ENCODE measurements at regions not wholly inside any gene's neighbourhood (a gene's known extent, or its start where the extent isn't known, plus 50 kb on each side); places are given as distances from the start of the nearest gene placed in this dataset.
"Not testable (repeated sequence)": the region's sequence is repeated elsewhere in the genome, so short reads cannot be mapped to it uniquely, and the experiment has no call there.

- ATAC-seq (no peak), DNase-seq (no peak)
- Mint-ChIP-seq H3K36me3 (no peaks in the 10 kb centered on the region), H3K4me1 (no peaks in the 10 kb centered on the region), H3K9me3 (ENCODE audit: low read depth) (no peaks in the 10 kb centered on the region), H3K27me3 (no peaks in the 10 kb centered on the region), H3K4me3 (no peak overlapping the region), H3K27ac (no peak overlapping the region)
- CTCF ChIA-PET: no interaction called here
Observed at GRCh38 chr2:122300758-122301157, 545.3 kb downstream of the TSN start.

GRCh38 chr2:122307763-122308162, 552.3 kb downstream of the TSN start:
- no peak for ATAC-seq
- no peak overlapping the region for H3K4me3 Mint-ChIP-seq
- no peaks in the 10 kb centered on the region for H3K27me3 Mint-ChIP-seq
- no peak for DNase-seq
- no peaks in the 10 kb centered on the region for H3K4me1 Mint-ChIP-seq
- CTCF ChIA-PET: no interaction called here
- no peak overlapping the region for H3K27ac Mint-ChIP-seq
- no peaks in the 10 kb centered on the region for H3K36me3 Mint-ChIP-seq
- no peaks in the 10 kb centered on the region for H3K9me3 Mint-ChIP-seq (ENCODE audit: low read depth)

- Mint-ChIP-seq H3K4me3 (no peak overlapping the region), H3K36me3 (no peaks in the 10 kb centered on the region), H3K4me1 (no peaks in the 10 kb centered on the region), H3K27ac (no peak overlapping the region), H3K9me3 (ENCODE audit: low read depth) (peaks cover 3% of the 10 kb centered on the region), H3K27me3 (no peaks in the 10 kb centered on the region)
- DNase-seq (no peak), ATAC-seq (no peak)
- CTCF ChIA-PET: no interaction called here
Observed at GRCh38 chr2:122315306-122315705, 559.9 kb downstream of the TSN start.

- no peaks in the 10 kb centered on the region for H3K4me1 Mint-ChIP-seq
- H3K4me3 Mint-ChIP-seq: no peak overlapping the region
- no peak overlapping the region for H3K27ac Mint-ChIP-seq
- DNase-seq (no peak), ATAC-seq (no peak)
- no peaks in the 10 kb centered on the region for H3K27me3 Mint-ChIP-seq
- no peaks in the 10 kb centered on the region for H3K9me3 Mint-ChIP-seq (ENCODE audit: low read depth)
- CTCF ChIA-PET: no interaction called here
- no peaks in the 10 kb centered on the region for H3K36me3 Mint-ChIP-seq
Observed at GRCh38 chr2:122319539-122320132, 564.2 kb downstream of the TSN start.

GRCh38 chr2:122322815-122323214, 567.4 kb downstream of the TSN start:
- no peaks in the 10 kb centered on the region for H3K4me1 Mint-ChIP-seq
- ATAC-seq (no peak), DNase-seq (no peak)
- no peaks in the 10 kb centered on the region for H3K9me3 Mint-ChIP-seq (ENCODE audit: low read depth)
- H3K27me3 Mint-ChIP-seq: no peaks in the 10 kb centered on the region
- H3K36me3 Mint-ChIP-seq: no peaks in the 10 kb centered on the region
- no peak overlapping the region for H3K4me3 Mint-ChIP-seq
- CTCF ChIA-PET: no interaction called here
- no peak overlapping the region for H3K27ac Mint-ChIP-seq

GRCh38 chr2:122323927-122324326, 568.5 kb downstream of the TSN start:
- no peak overlapping the region for H3K27ac Mint-ChIP-seq
- H3K9me3 Mint-ChIP-seq (ENCODE audit: low read depth): no peaks in the 10 kb centered on the region
- CTCF ChIA-PET: no interaction called here
- ATAC-seq (no peak), DNase-seq (no peak)
- H3K4me1 Mint-ChIP-seq: no peaks in the 10 kb centered on the region
- no peaks in the 10 kb centered on the region for H3K36me3 Mint-ChIP-seq
- H3K4me3 Mint-ChIP-seq: no peak overlapping the region
- H3K27me3 Mint-ChIP-seq: no peaks in the 10 kb centered on the region

GRCh38 chr2:122326471-122326870, 571.0 kb downstream of the TSN start:
- DNase-seq (no peak), ATAC-seq (no peak)
- Mint-ChIP-seq H3K4me1 (no peaks in the 10 kb centered on the region), H3K36me3 (no peaks in the 10 kb centered on the region), H3K4me3 (no peak overlapping the region), H3K27ac (no peak overlapping the region), H3K27me3 (no peaks in the 10 kb centered on the region), H3K9me3 (ENCODE audit: low read depth) (no peaks in the 10 kb centered on the region)
- CTCF ChIA-PET: no interaction called here

- no peak overlapping the region for H3K27ac Mint-ChIP-seq
- no peak for DNase-seq
- ATAC-seq: no peak
- no peaks in the 10 kb centered on the region for H3K27me3 Mint-ChIP-seq
- H3K36me3 Mint-ChIP-seq: no peaks in the 10 kb centered on the region
- CTCF ChIA-PET: no interaction called here
- H3K9me3 Mint-ChIP-seq (ENCODE audit: low read depth): no peaks in the 10 kb centered on the region
- no peak overlapping the region for H3K4me3 Mint-ChIP-seq
- no peaks in the 10 kb centered on the region for H3K4me1 Mint-ChIP-seq
Observed at GRCh38 chr2:122328816-122329215, 573.4 kb downstream of the TSN start.

- DNase-seq: no peak
- H3K36me3 Mint-ChIP-seq: no peaks in the 10 kb centered on the region
- no peak overlapping the region for H3K27ac Mint-ChIP-seq
- no peak overlapping the region for H3K4me3 Mint-ChIP-seq
- ATAC-seq: no peak
- no peaks in the 10 kb centered on the region for H3K9me3 Mint-ChIP-seq (ENCODE audit: low read depth)
- no peaks in the 10 kb centered on the region for H3K27me3 Mint-ChIP-seq
- no peaks in the 10 kb centered on the region for H3K4me1 Mint-ChIP-seq
- CTCF ChIA-PET: no interaction called here
Observed at GRCh38 chr2:122329278-122329677, 573.8 kb downstream of the TSN start.

- CTCF ChIA-PET: no interaction called here
- H3K27me3 Mint-ChIP-seq: no peaks in the 10 kb centered on the region
- H3K36me3 Mint-ChIP-seq: no peaks in the 10 kb centered on the region
- DNase-seq (no peak), ATAC-seq (no peak)
- no peak overlapping the region for H3K27ac Mint-ChIP-seq
- no peak overlapping the region for H3K4me3 Mint-ChIP-seq
- no peaks in the 10 kb centered on the region for H3K4me1 Mint-ChIP-seq
- no peaks in the 10 kb centered on the region for H3K9me3 Mint-ChIP-seq (ENCODE audit: low read depth)
Observed at GRCh38 chr2:122333932-122334331, 578.5 kb downstream of the TSN start.

- Mint-ChIP-seq H3K4me3 (no peak overlapping the region), H3K36me3 (no peaks in the 10 kb centered on the region), H3K27me3 (no peaks in the 10 kb centered on the region), H3K9me3 (ENCODE audit: low read depth) (peaks cover 2% of the 10 kb centered on the region), H3K4me1 (no peaks in the 10 kb centered on the region), H3K27ac (no peak overlapping the region)
- DNase-seq (no peak), ATAC-seq (no peak)
- CTCF ChIA-PET: no interaction called here
Observed at GRCh38 chr2:122338000-122338399, 582.5 kb downstream of the TSN start.

- H3K27me3 Mint-ChIP-seq: no peaks in the 10 kb centered on the region
- H3K9me3 Mint-ChIP-seq (ENCODE audit: low read depth): peaks cover 2% of the 10 kb centered on the region
- DNase-seq (no peak), ATAC-seq (no peak)
- CTCF ChIA-PET: no interaction called here
- H3K4me3 Mint-ChIP-seq: no peak overlapping the region
- H3K36me3 Mint-ChIP-seq: no peaks in the 10 kb centered on the region
- H3K27ac Mint-ChIP-seq: no peak overlapping the region
- H3K4me1 Mint-ChIP-seq: no peaks in the 10 kb centered on the region
Observed at GRCh38 chr2:122340246-122340645, 584.8 kb downstream of the TSN start.

GRCh38 chr2:122341007-122341406, 585.6 kb downstream of the TSN start:
- Mint-ChIP-seq H3K36me3 (no peaks in the 10 kb centered on the region), H3K9me3 (ENCODE audit: low read depth) (peaks cover 2% of the 10 kb centered on the region), H3K27me3 (no peaks in the 10 kb centered on the region), H3K4me1 (no peaks in the 10 kb centered on the region), H3K4me3 (no peak overlapping the region), H3K27ac (no peak overlapping the region)
- CTCF ChIA-PET: no interaction called here
- ATAC-seq (no peak), DNase-seq (no peak)

- H3K9me3 Mint-ChIP-seq (ENCODE audit: low read depth); H3K4me1 Mint-ChIP-seq; ATAC-seq; H3K27ac Mint-ChIP-seq; H3K4me3 Mint-ChIP-seq; H3K36me3 Mint-ChIP-seq; H3K27me3 Mint-ChIP-seq; CTCF ChIA-PET; DNase-seq: not testable (repeated sequence)
Observed at GRCh38 chr2:122352151-122352550, 596.7 kb downstream of the TSN start.

- Mint-ChIP-seq H3K4me1 (no peaks in the 10 kb centered on the region), H3K27ac (no peak overlapping the region), H3K9me3 (ENCODE audit: low read depth) (no peaks in the 10 kb centered on the region), H3K27me3 (no peaks in the 10 kb centered on the region), H3K36me3 (no peaks in the 10 kb centered on the region), H3K4me3 (no peak overlapping the region)
- no peak for ATAC-seq
- DNase-seq: no peak
- CTCF ChIA-PET: no interaction called here
Observed at GRCh38 chr2:122357998-122358397, 602.5 kb downstream of the TSN start.
